HepG2 (cell line): ENCODE measurements at regions not wholly inside any gene's neighbourhood (a gene's known extent, or its start where the extent isn't known, plus 50 kb on each side); places are given as distances from the start of the nearest gene placed in this dataset.

ENCODE experiments used
- ATAC-seq: fragments of 200-7000 bp; cut with Tn5 transposase; 3 replicates; pipeline ENCODE4 v1.9.1; 2020; ENCODE audit warnings: mild to moderate bottlenecking, moderate library complexity
- BruUV-seq: library from RNA; stranded (reverse); fragments of 400-500 nt; replicated peaks from 2 replicates; lab custom pipeline; 2021; lab: Mats Ljungman, UMichigan
- CTCF ChIA-PET: fragments of 300-600 bp; formaldehyde crosslinking; extraction: SDS; loops from one replicate; lab custom pipeline; 2021; ENCODE audit warnings: low total read pairs, inconsistent platforms, low intra/inter-chr PET ratio; lab: Yijun Ruan, JAX
- POLR2A ChIA-PET: fragments of 350-600 bp; sonication (Branson Sonifier 250); formaldehyde crosslinking; loops from one replicate; lab custom pipeline; 2020; ENCODE audit warnings: antibody characterized with exemption, inconsistent platforms; lab: Yijun Ruan, JAX
- DNase-seq: peaks from one replicate; pipeline ENCODE4 v3.0.0-alpha.2; 2015; ENCODE audit warnings: low spot score
- FAIRE-seq: peaks from 3 replicates; lab custom pipeline; 2011; peaks lifted over from hg19 to GRCh38; lab: Jason Lieb, UNC
- H2AFZ ChIP-seq: one replicate; pipeline ENCODE4 v1.6.1; 2011; ENCODE audit warnings: low read length, inconsistent platforms
- H3K27ac ChIP-seq: fragments of 300-600 bp; 3 replicates; pipeline ENCODE4 v1.8.0; 2011; ENCODE audit warnings: mixed run types, mild to moderate bottlenecking, mixed read lengths, low read length, inconsistent platforms; ENCODE audit not compliant: insufficient read depth; ENCODE audit errors: extremely low read length
- H3K27me3 ChIP-seq, 2 experiments: fragments of 200-600 bp in 1 of 2; 2 replicates in 1 of 2; 3 replicates in 1 of 2; pipeline versions ENCODE4 v1.6.0 to v1.8.0; 2011; ENCODE audit warnings: low read length in 2 of 2, mild to moderate bottlenecking in 2 of 2, moderate library complexity in 2 of 2, inconsistent platforms in 1 of 2; ENCODE audit not compliant: insufficient read depth in 2 of 2, control insufficient read depth in 1 of 2
- H3K36me3 ChIP-seq, 2 experiments: fragments of 200-600 bp in 1 of 2; replicated peaks in 1 of 2; 2 replicates in 1 of 2; 3 replicates in 1 of 2; pipeline versions ENCODE4 v1.5.1 to v1.8.0; 2011; ENCODE audit warnings: low read length in 2 of 2, inconsistent platforms in 1 of 2; ENCODE audit not compliant: insufficient read depth in 2 of 2, control insufficient read depth in 1 of 2
- H3K4me1 ChIP-seq: 2 replicates; pipeline ENCODE4 v1.5.1; 2012; ENCODE audit warnings: low read length, inconsistent platforms; ENCODE audit not compliant: insufficient read depth
- H3K4me2 ChIP-seq: 2 replicates; pipeline ENCODE4 v1.6.0; 2011; ENCODE audit warnings: low read depth, low read length, inconsistent platforms
- H3K4me3 ChIP-seq, 3 experiments: fragments of 200-600 bp in 1 of 3; sonication (generic), shearing (Covaris generic) in 1 of 3; replicated peaks in 1 of 3; 2 replicates each; pipeline ENCODE4 v1.5.1; 2011 to 2016; ENCODE audit warnings: low read length in 3 of 3, inconsistent platforms in 2 of 3, low read depth in 2 of 3, mild to moderate bottlenecking in 2 of 3, control low read depth in 1 of 3, mixed read lengths in 1 of 3; ENCODE audit not compliant: insufficient read depth in 1 of 3
- H3K79me2 ChIP-seq: one replicate; pipeline ENCODE4 v1.6.1; 2011; ENCODE audit warnings: low read length, inconsistent platforms; ENCODE audit not compliant: insufficient read depth
- H3K9ac ChIP-seq: 2 replicates; pipeline ENCODE4 v1.6.0; 2011; ENCODE audit warnings: mild to moderate bottlenecking, low read depth, low read length, inconsistent platforms; ENCODE audit not compliant: insufficient read depth
- H3K9me3 ChIP-seq: 2 replicates; pipeline ENCODE4 v1.5.1; 2012; ENCODE audit warnings: mild to moderate bottlenecking, low read length
- H4K20me1 ChIP-seq: 2 replicates; pipeline ENCODE4 v1.6.0; 2011; ENCODE audit warnings: inconsistent platforms, mild to moderate bottlenecking, low read length, moderate library complexity; ENCODE audit not compliant: insufficient read depth
- FOXC1 ChIP-seq: sonication (generic); formaldehyde crosslinking; IDR thresholded peaks from 2 replicates; pipeline ENCODE4 v1.8.0; 2022; ENCODE audit warnings: mild to moderate bottlenecking, missing genetic modification reagents, borderline replicate concordance
- GLI4 ChIP-seq: sonication (generic); formaldehyde crosslinking; IDR thresholded peaks from 2 replicates; pipeline ENCODE4 v1.5.1; 2020; ENCODE audit warnings: missing genetic modification reagents, mild to moderate bottlenecking, moderate library complexity, borderline replicate concordance
- HHEX ChIP-seq: IDR thresholded peaks from 2 replicates; pipeline ENCODE4 v1.6.1; 2016; ENCODE audit warnings: control low read depth
- KMT2B ChIP-seq: IDR thresholded peaks from 2 replicates; pipeline ENCODE4 v1.6.1; 2016; ENCODE audit warnings: missing genetic modification reagents, missing compliant biosample characterization
- NFE2L2 ChIP-seq: fragments of 150-350 bp; IDR thresholded peaks from 2 replicates; pipeline ENCODE4 v1.6.1; 2014; ENCODE audit warnings: low read length
- RBAK ChIP-seq: sonication (generic); formaldehyde crosslinking; IDR thresholded peaks from 2 replicates; pipeline ENCODE4 v1.5.1; 2020; ENCODE audit warnings: mild to moderate bottlenecking, missing genetic modification reagents
- SKI ChIP-seq: fragments of 450-650 bp; IDR thresholded peaks from one replicate; pipeline ENCODE4 v1.6.1; 2018; ENCODE audit warnings: mild to moderate bottlenecking; ENCODE audit not compliant: partially characterized antibody
- SSRP1 ChIP-seq: IDR thresholded peaks from 2 replicates; pipeline ENCODE4 v1.6.1; 2016; ENCODE audit warnings: control low read depth
- TBL1XR1 ChIP-seq: fragments of 150-350 bp; IDR thresholded peaks from 2 replicates; pipeline ENCODE4 v1.6.1; 2014; ENCODE audit warnings: borderline replicate concordance, low read length; ENCODE audit not compliant: partially characterized antibody
- TBX2 ChIP-seq: sonication (generic); formaldehyde crosslinking; IDR thresholded peaks from 2 replicates; pipeline ENCODE4 v1.5.0; 2020; ENCODE audit warnings: missing genetic modification reagents, mild to moderate bottlenecking, borderline replicate concordance
- ZBTB7A ChIP-seq: sonication (generic); formaldehyde crosslinking; IDR thresholded peaks from 2 replicates; pipeline ENCODE4 v1.8.0; 2022; ENCODE audit warnings: mild to moderate bottlenecking, missing genetic modification reagents
- ZGPAT ChIP-seq: IDR thresholded peaks from 2 replicates; pipeline ENCODE4 v1.6.1; 2016; ENCODE audit warnings: mild to moderate bottlenecking
- ZNF232 ChIP-seq: sonication (generic); formaldehyde crosslinking; IDR thresholded peaks from 2 replicates; pipeline ENCODE4 v1.4.0; 2020; ENCODE audit warnings: missing genetic modification reagents, borderline replicate concordance
- ZNF33B ChIP-seq: sonication (generic); formaldehyde crosslinking; IDR thresholded peaks from 2 replicates; pipeline ENCODE4 v1.5.1; 2020; ENCODE audit warnings: mild to moderate bottlenecking, missing genetic modification reagents
- ZNF414 ChIP-seq: sonication (generic); formaldehyde crosslinking; IDR thresholded peaks from 2 replicates; pipeline ENCODE4 v1.5.0; 2020; ENCODE audit warnings: missing genetic modification reagents
- ZNF713 ChIP-seq: sonication (generic); formaldehyde crosslinking; IDR thresholded peaks from 2 replicates; pipeline ENCODE4 v1.4.0; 2020; ENCODE audit warnings: mild to moderate bottlenecking, missing genetic modification reagents
- ZNF879 ChIP-seq: sonication (generic); formaldehyde crosslinking; IDR thresholded peaks from 2 replicates; pipeline ENCODE4 v1.8.1; 2023; ENCODE audit warnings: missing genetic modification reagents
- ZNF891 ChIP-seq: sonication (generic); formaldehyde crosslinking; IDR thresholded peaks from 2 replicates; pipeline ENCODE4 v1.5.0; 2020; ENCODE audit warnings: mild to moderate bottlenecking, missing genetic modification reagents
- WGBS: methylation state at CpG from one replicate; pipeline ENCODE4 v1.1.6; 2017; ENCODE audit warnings: low lambda C conversion rate; 5-methylcytosine and 5-hydroxymethylcytosine counted together
- in situ Hi-C: cut with HindIII; loops from 2 replicates; pipeline ENCODE4 v1.10.0; 2017; ENCODE audit warnings: low pct_unique_long_range_greater_than_20kb; ENCODE audit not compliant: extremely low pct_ligation_motif_present
- intact Hi-C: fragments of 100-400 bp; cut with micrococcal nuclease; formaldehyde crosslinking; loops from one replicate; pipeline ENCODE4 v1.10.0; 2022; ENCODE audit not compliant: unreplicated experiment
- TF ChIP-seq, protein P1 (sequence below): IDR thresholded peaks from 2 replicates; pipeline ENCODE4 v1.6.1; 2016; ENCODE audit warnings: low read depth, borderline replicate concordance
- TF ChIP-seq, protein P2 (sequence below): sonication (generic); formaldehyde crosslinking; IDR thresholded peaks from 2 replicates; pipeline ENCODE4 v1.4.0; 2020; ENCODE audit warnings: missing genetic modification reagents, borderline replicate concordance

GRCh38 chr7:24063721-24064120 is 220.3 kb upstream of the NPY start:
- no peak overlapping the region for H3K4me2 ChIP-seq
- no peaks in the 10 kb centered on the region for H3K36me3 ChIP-seq
- no peaks in the 10 kb centered on the region for H3K4me1 ChIP-seq
- FAIRE-seq, result no peak
- no peak overlapping the region for H2AFZ ChIP-seq
- no peaks in the 10 kb centered on the region; a peak in 1 of 5 replicates for H3K27me3 ChIP-seq
- intact Hi-C loops (no loop called here), in situ Hi-C loops (no loop called here)
- H3K9me3 ChIP-seq, result no peaks in the 10 kb centered on the region
- no peaks in the 10 kb centered on the region for H4K20me1 ChIP-seq
- TF ChIP-seq FOXC1 (CRISPR knock-in tag), result no peak
- TF ChIP-seq ZNF879, result no peak
- no peak for TF ChIP-seq ZNF232
- no peak for TF ChIP-seq GLI4 (CRISPR knock-in tag)
- TF ChIP-seq ZNF414 (CRISPR knock-in tag), result no peak
- TF ChIP-seq ZGPAT (CRISPR knock-in tag), result no peak
- no peak for TF ChIP-seq TBL1XR1
- TF ChIP-seq, protein P1, sequence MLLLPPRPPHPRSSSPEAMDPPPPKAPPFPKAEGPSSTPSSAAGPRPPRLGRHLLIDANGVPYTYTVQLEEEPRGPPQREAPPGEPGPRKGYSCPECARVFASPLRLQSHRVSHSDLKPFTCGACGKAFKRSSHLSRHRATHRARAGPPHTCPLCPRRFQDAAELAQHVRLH (CRISPR knock-in tag), result no peak
- TF ChIP-seq ZBTB7A, result no peak
- no peak for TF ChIP-seq ZNF891 (CRISPR knock-in tag)
- TF ChIP-seq RBAK, result no peak
- no peak for TF ChIP-seq KMT2B
- TF ChIP-seq, protein P2, sequence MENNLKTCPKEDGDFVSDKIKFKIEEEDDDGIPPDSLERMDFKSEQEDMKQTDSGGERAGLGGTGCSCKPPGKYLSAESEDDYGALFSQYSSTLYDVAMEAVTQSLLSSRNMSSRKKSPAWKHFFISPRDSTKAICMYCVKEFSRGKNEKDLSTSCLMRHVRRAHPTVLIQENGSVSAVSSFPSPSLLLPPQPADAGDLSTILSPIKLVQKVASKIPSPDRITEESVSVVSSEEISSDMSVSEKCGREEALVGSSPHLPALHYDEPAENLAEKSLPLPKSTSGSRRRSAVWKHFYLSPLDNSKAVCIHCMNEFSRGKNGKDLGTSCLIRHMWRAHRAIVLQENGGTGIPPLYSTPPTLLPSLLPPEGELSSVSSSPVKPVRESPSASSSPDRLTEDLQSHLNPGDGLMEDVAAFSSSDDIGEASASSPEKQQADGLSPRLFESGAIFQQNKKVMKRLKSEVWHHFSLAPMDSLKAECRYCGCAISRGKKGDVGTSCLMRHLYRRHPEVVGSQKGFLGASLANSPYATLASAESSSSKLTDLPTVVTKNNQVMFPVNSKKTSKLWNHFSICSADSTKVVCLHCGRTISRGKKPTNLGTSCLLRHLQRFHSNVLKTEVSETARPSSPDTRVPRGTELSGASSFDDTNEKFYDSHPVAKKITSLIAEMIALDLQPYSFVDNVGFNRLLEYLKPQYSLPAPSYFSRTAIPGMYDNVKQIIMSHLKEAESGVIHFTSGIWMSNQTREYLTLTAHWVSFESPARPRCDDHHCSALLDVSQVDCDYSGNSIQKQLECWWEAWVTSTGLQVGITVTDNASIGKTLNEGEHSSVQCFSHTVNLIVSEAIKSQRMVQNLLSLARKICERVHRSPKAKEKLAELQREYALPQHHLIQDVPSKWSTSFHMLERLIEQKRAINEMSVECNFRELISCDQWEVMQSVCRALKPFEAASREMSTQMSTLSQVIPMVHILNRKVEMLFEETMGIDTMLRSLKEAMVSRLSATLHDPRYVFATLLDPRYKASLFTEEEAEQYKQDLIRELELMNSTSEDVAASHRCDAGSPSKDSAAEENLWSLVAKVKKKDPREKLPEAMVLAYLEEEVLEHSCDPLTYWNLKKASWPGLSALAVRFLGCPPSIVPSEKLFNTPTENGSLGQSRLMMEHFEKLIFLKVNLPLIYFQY (CRISPR knock-in tag), result no peak
- no peak for TF ChIP-seq ZNF33B (CRISPR knock-in tag)
- no peak for TF ChIP-seq TBX2 (CRISPR knock-in tag)
- TF ChIP-seq SSRP1 (CRISPR knock-in tag), result no peak
- TF ChIP-seq SKI, result no peak
- no peak for TF ChIP-seq ZNF713 (CRISPR knock-in tag)
- no peak for TF ChIP-seq NFE2L2
- no peak for TF ChIP-seq HHEX
- H3K4me3 ChIP-seq, result no peak overlapping the region
- no TSS peak for BruUV-seq
- no peak overlapping the region for H3K27ac ChIP-seq
- ATAC-seq, result no peak
- ChIA-PET POLR2A (no interaction called here), CTCF (no interaction called here)
- H3K9ac ChIP-seq, result no peak overlapping the region
- DNase-seq, result no peak
- no peaks in the 10 kb centered on the region for H3K79me2 ChIP-seq
- 34% methylated on average over 6 of the region's 6 CpGs for WGBS
